ENCODE measurements at regions not wholly inside any gene's neighbourhood (a gene's known extent, or its start where the extent isn't known, plus 50 kb on each side); places are given as distances from the start of the nearest gene placed in this dataset.

DNA sequence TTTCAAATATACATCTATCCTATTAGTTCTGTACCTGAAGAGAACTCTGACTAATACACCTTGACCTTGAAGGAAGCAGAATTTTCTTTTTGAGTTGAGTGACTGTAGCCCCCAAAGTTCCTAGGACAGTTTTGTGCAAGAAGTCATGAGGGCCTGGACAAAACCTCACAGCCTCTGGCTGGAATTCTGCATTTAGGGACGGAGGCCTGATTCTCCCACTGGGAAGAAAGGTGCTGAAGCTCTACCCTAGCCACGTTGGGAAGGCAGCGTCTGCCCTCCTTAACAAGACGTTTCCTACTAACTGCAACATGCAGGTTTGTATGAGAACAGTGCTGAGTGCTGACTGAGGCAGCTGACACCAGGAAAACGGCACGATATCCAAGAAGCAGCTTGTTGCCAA lies 74.4 kb upstream of the ZCCHC2 start:
- TF ChIP-seq SP1 (IDR thresholded peaks at IDR 0.05), result no peak
- TF ChIP-seq, protein P1, sequence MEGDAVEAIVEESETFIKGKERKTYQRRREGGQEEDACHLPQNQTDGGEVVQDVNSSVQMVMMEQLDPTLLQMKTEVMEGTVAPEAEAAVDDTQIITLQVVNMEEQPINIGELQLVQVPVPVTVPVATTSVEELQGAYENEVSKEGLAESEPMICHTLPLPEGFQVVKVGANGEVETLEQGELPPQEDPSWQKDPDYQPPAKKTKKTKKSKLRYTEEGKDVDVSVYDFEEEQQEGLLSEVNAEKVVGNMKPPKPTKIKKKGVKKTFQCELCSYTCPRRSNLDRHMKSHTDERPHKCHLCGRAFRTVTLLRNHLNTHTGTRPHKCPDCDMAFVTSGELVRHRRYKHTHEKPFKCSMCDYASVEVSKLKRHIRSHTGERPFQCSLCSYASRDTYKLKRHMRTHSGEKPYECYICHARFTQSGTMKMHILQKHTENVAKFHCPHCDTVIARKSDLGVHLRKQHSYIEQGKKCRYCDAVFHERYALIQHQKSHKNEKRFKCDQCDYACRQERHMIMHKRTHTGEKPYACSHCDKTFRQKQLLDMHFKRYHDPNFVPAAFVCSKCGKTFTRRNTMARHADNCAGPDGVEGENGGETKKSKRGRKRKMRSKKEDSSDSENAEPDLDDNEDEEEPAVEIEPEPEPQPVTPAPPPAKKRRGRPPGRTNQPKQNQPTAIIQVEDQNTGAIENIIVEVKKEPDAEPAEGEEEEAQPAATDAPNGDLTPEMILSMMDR (IDR thresholded peaks at IDR 0.05; ENCODE audit: low read depth, low read length, missing input control), result no peak
- TF ChIP-seq, protein P2, sequence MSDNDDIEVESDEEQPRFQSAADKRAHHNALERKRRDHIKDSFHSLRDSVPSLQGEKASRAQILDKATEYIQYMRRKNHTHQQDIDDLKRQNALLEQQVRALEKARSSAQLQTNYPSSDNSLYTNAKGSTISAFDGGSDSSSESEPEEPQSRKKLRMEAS (IDR thresholded peaks at IDR 0.05), result no peak

All from liver (tissue), 3 donors.